ENCODE measurements at regions not wholly inside any gene's neighbourhood (a gene's known extent, or its start where the extent isn't known, plus 50 kb on each side); places are given as distances from the start of the nearest gene placed in this dataset.

DNA sequence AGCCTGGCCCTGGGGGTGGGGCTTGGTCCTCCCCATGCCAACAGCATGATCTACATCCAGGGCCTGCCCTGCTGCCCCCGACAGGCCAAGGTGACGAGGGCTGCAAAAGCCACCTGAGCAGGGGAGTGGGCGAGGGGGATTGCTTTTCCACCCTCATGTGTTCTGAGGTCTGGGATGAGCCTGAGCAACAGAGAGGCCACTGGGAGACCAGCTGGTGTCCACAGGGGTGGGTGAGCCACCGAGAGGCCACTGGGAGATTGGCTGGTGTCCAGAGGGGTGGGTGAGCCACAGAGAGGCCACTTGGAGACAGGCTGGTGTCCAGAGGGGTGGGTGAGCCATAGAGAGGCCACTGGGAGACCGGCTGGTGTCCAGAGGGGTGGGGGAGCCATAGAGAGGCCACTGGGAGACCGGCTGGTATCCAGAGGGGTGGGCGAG is 147.4 kb upstream of the GPC1 start:
- no peak for DNase-seq

- no peak for DNase-seq
Measured at GRCh38 chr2:240289701-240290431, 145.6 kb upstream of the GPC1 start.

DNA sequence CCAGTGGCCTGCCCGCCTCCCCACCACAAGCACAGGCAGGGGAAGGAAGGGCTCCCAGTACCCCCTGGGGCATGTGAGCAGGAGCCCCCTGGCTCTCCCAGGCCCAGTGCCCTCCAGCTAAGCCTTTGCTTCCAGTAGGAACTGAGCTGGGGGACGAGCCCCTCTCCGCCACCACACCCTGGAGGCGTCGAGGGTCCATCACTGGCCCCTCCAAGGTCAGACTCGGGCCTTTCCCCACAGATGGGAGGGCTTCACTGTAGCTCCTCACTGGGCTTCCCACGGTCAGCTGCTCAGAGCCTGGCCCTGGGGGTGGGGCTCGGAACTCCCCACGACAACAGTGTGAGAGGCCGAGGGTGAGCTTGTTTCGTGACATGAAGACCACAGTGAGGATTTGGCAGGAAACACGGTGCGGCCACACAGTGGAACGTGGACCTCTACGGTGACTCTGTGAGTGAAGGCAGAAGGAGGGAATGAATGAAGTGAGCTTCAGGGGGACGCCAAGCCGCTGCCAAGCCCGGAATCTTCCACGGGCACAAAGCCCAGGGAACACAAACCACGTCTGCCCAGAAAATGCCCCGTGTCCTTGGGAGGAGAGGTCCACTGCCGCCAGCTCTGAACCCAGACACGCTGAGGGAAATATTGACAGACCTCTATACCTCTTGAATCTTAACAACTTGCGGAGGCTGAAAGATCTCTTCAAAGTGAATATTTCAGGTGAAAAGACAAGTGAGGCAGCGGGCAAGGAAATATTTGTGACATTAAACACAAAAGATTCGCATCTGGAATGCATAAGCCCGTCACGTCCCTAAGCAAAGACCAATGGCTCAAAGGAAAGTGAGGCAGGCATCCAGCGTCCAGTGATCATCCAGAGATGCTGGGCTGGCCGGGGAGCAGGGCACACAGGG is 144.8 kb upstream of the GPC1 start:
- DNase-seq = no peak

DNA sequence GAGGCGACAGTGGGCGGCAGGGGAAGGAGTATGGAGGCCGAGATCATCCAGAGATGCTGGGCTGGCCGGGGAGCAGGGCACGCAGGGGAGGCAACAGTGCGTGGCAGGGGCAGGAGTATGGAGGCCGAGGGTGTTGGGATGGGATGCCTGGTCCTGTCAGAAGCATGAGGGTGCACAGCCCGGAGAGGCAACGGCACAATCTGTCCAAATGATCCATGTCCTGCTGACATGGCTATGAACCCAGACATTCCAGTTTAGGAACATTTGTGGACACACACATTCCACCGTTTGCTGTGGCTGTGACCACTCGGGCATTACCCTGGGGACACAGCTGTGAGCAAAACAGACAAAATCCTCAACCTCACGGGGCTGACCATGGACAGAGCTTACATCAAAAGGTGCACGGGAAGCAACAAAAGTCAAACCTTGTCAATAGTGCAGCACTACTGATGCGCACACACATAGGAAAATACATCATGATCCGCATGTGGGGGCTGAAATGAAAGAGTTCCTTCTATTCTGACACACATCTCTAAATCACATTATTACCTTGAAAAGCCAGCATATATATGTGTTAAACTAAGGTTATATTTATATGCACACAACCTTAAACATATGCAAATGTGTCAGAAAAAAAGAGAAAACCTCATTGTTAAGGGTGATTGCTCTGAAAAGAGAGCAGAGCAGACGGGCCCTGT is 144.0 kb upstream of the GPC1 start:
- no peak for DNase-seq

GRCh38 chr2:240292035-240292574 is 143.4 kb upstream of the GPC1 start:
- no peak for DNase-seq

- DNase-seq = no peak
Measured at GRCh38 chr2:240292619-240293525, 142.6 kb upstream of the GPC1 start.

- DNase-seq = no peak
Measured at GRCh38 chr2:240293557-240294461, 141.7 kb upstream of the GPC1 start.

DNA sequence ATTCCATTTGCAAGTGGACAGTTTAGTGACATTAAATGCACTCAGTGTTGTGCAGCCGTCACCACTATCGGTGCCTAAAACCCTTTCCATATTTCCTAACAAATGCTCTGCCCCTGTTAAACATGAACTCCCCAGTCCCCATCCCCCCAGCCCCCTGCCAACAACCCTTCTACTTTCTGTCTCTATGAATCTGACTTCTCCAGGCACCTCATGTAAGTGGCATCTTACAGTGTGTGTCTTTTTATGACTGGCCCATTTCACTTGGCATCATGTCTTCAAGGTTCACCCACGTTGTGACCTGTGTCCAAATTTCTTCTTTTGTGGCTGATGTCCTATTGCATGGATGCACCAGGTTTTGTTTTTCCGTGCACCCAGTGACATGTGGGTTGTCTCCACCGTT is 140.9 kb upstream of the GPC1 start:
- no peak for DNase-seq

DNA sequence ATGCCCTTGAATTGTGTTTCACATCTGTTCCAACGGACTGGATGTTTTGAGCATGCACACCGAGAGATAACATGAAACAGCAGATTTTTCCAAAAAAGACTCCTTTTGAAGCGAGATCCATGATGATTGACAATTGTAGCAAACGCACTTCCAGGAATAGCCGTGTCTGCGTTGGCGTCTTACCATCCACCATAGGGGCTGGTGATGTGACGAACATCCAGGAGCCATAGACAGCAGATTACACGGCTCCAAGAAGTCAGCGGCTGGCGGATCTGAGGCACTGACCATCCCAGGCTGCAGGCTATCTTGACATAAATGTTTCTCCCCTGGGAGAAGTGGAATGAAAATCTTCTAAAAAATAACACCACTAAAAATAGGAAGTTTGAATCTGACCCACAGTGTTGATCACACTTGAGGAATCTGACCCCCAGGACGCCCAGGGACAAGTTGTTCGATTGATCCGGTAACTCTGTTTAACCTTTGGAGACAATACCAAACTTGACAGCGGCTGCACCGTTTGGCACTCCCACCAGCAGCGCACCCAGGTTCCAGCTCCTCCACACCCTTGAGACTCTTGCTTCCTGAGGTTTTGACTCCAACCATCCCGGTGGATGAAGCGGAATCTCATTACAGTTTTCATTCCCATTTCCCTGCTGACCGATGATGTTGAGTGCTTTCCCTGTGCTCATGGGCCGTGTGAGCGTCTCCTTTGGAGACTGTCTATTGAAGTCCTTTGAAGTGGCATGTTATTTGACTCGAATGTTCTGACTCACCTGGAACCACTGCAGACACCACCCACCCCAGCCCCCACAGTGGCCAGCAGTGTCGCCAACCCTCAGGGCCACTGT is 140.0 kb upstream of the GPC1 start:
- no peak for DNase-seq

GRCh38 chr2:240296104-240296406 is 139.4 kb upstream of the GPC1 start:
- no peak for DNase-seq

GRCh38 chr2:240296476-240297255 is 138.8 kb upstream of the GPC1 start:
- DNase-seq = no peak

GRCh38 chr2:240297256-240298116 is 138.0 kb upstream of the GPC1 start:
- DNase-seq = no peak

GRCh38 chr2:240298117-240298790 is 137.2 kb upstream of the GPC1 start:
- no peak for DNase-seq

GRCh38 chr2:240298803-240299709 is 136.4 kb upstream of the GPC1 start:
- no peak for DNase-seq

DNA sequence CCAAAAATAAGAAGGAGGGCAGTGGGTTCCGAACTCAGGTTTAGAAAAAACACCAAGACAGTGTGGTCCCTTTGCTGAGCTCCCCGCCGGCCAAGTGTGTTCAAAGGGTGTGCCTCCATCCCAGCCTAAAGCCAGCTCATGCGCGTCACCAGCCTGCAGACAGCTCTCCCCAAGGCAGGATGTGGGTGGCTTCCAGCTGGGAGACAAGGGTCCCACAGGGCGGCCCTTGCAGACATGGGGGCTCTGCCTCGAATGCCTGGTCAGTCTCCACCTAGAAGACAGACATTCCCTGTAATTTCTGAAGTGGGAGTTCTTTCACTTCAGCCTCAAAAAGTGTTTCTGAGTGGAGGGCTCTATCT is 135.8 kb upstream of the GPC1 start:
- DNase-seq = no peak

- DNase-seq = no peak
Measured at GRCh38 chr2:240300261-240300821, 135.1 kb upstream of the GPC1 start.
